Ishikawa (cell line): ENCODE measurements at regions not wholly inside any gene's neighbourhood (a gene's known extent, or its start where the extent isn't known, plus 50 kb on each side); places are given as distances from the start of the nearest gene placed in this dataset.

Experiments used
- CEBPB ChIP-seq: IDR thresholded peaks from 2 replicates; pipeline ENCODE4 v1.6.1; 2012
- CREB1 ChIP-seq: IDR thresholded peaks from 2 replicates; pipeline ENCODE4 v1.6.1; 2012; ENCODE audit warnings: low read depth
- EGR1 ChIP-seq: IDR thresholded peaks from 2 replicates; pipeline ENCODE4 v1.6.1; 2012
- EP300 ChIP-seq: IDR thresholded peaks from 2 replicates; pipeline ENCODE4 v1.6.1; 2012; ENCODE audit warnings: borderline replicate concordance
- FOXM1 ChIP-seq: IDR thresholded peaks from 2 replicates; pipeline ENCODE4 v1.6.1; 2012; ENCODE audit warnings: low read depth, borderline replicate concordance
- MAX ChIP-seq: IDR thresholded peaks from 2 replicates; pipeline ENCODE4 v1.6.1; 2012
- NFIC ChIP-seq: IDR thresholded peaks from 2 replicates; pipeline ENCODE4 v1.6.1; 2012
- RAD21 ChIP-seq: IDR thresholded peaks from 2 replicates; pipeline ENCODE4 v1.6.1; 2012; ENCODE audit warnings: low read depth
- REST ChIP-seq: IDR thresholded peaks from 2 replicates; pipeline ENCODE4 v1.6.1; 2012; ENCODE audit warnings: low read depth, mild to moderate bottlenecking
- TAF1 ChIP-seq: IDR thresholded peaks from 2 replicates; pipeline ENCODE4 v1.6.1; 2012; ENCODE audit warnings: low read depth, mild to moderate bottlenecking
- TCF12 ChIP-seq: IDR thresholded peaks from 2 replicates; pipeline ENCODE4 v1.6.1; 2012; ENCODE audit warnings: low read depth
- TEAD4 ChIP-seq: IDR thresholded peaks from 2 replicates; pipeline ENCODE4 v1.6.1; 2012
- USF1 ChIP-seq: IDR thresholded peaks from 2 replicates; pipeline ENCODE4 v1.6.1; 2012
- YY1 ChIP-seq: IDR thresholded peaks from 2 replicates; pipeline ENCODE4 v1.6.1; 2012; ENCODE audit warnings: low read depth
- ZBTB7A ChIP-seq: IDR thresholded peaks from 2 replicates; pipeline ENCODE4 v1.6.1; 2012; ENCODE audit warnings: low read depth

- TF ChIP-seq NFIC (no peak), TEAD4 (no peak), EGR1 (no peak), FOXM1 (no peak), YY1 (no peak), TAF1 (no peak), TCF12 (no peak), REST (no peak), CEBPB (no peak), MAX (no peak), CREB1 (no peak), ZBTB7A (no peak), RAD21 (no peak), USF1 (no peak)
Observed at GRCh38 chr5:119878712-119879111, 249.4 kb downstream of the FAM170A start.

- no peak for TF ChIP-seq EP300
- TF ChIP-seq FOXM1, result no peak
- no peak for TF ChIP-seq TEAD4
- no peak for TF ChIP-seq CEBPB
- no peak for TF ChIP-seq YY1
- no peak for TF ChIP-seq MAX
- no peak for TF ChIP-seq RAD21
- TF ChIP-seq CREB1, result no peak
- TF ChIP-seq USF1, result no peak
- TF ChIP-seq TAF1, result no peak
- TF ChIP-seq TCF12, result no peak
- TF ChIP-seq REST, result no peak
- no peak for TF ChIP-seq ZBTB7A
- no peak for TF ChIP-seq EGR1
- TF ChIP-seq NFIC, result no peak
Observed at GRCh38 chr5:119879446-119879845, 250.1 kb downstream of the FAM170A start.

- TF ChIP-seq USF1 (no peak), EGR1 (no peak), NFIC (no peak)
Observed at GRCh38 chr5:119895066-119895465, 265.7 kb downstream of the FAM170A start.

- TF ChIP-seq ZBTB7A (no peak), CEBPB (no peak), MAX (no peak), YY1 (no peak), TCF12 (no peak), CREB1 (no peak), NFIC (no peak), REST (no peak), TAF1 (no peak), USF1 (no peak), EP300 (no peak), TEAD4 (no peak), EGR1 (no peak), RAD21 (no peak), FOXM1 (no peak)
Observed at GRCh38 chr5:119896826-119897536, 267.6 kb downstream of the FAM170A start.
